RCC 7860 (cell line): ENCODE measurements at regions not wholly inside any gene's neighbourhood (a gene's known extent, or its start where the extent isn't known, plus 50 kb on each side); places are given as distances from the start of the nearest gene placed in this dataset.
"Not testable (repeated sequence)": the region's sequence is repeated elsewhere in the genome, so short reads cannot be mapped to it uniquely, and the experiment has no call there.

Experiments used
- DNase-seq: peaks from one replicate; pipeline ENCODE4 v3.0.0-alpha.2; 2015; ENCODE audit warnings: low spot score
- FAIRE-seq: peaks from 2 replicates; lab custom pipeline; 2012; peaks lifted over from hg19 to GRCh38; lab: Jason Lieb, UNC

GRCh38 chr5:13250464-13251291, 693.8 kb downstream of the DNAH5 start:
- FAIRE-seq (no peak), DNase-seq (peak; percentile 37)

- DNase-seq: no peak
- FAIRE-seq: no peak
Measured at GRCh38 chr5:13249854-13250253, 694.6 kb downstream of the DNAH5 start.

- DNase-seq: no peak
- no peak for FAIRE-seq
Measured at GRCh38 chr5:13248253-13248652, 696.2 kb downstream of the DNAH5 start.

- DNase-seq (no peak), FAIRE-seq (no peak)
Measured at GRCh38 chr5:13246053-13246452, 698.4 kb downstream of the DNAH5 start.

GRCh38 chr5:13244151-13244550, 700.3 kb downstream of the DNAH5 start:
- no peak for DNase-seq
- FAIRE-seq: no peak

GRCh38 chr5:13227513-13227912, 717.0 kb downstream of the DNAH5 start:
- FAIRE-seq (no peak), DNase-seq (no peak)

- no peak for DNase-seq
- FAIRE-seq: no peak
Measured at GRCh38 chr5:13218518-13218917, 726.0 kb downstream of the DNAH5 start.

GRCh38 chr5:13217636-13218035, 726.9 kb downstream of the DNAH5 start:
- FAIRE-seq (no peak), DNase-seq (no peak)

GRCh38 chr5:13215806-13216205, 728.7 kb downstream of the DNAH5 start:
- DNase-seq: no peak
- FAIRE-seq: no peak

GRCh38 chr5:13215370-13215769, 729.1 kb downstream of the DNAH5 start:
- DNase-seq (no peak), FAIRE-seq (no peak)

GRCh38 chr5:13214182-13214581, 730.3 kb downstream of the DNAH5 start:
- no peak for DNase-seq

GRCh38 chr5:13212886-13213285, 731.6 kb downstream of the DNAH5 start:
- no peak for DNase-seq
- no peak for FAIRE-seq

More at GRCh38 chr5:13214182-13214581, 730.3 kb downstream of the DNAH5 start:
- no peak for FAIRE-seq

- DNase-seq (no peak), FAIRE-seq (no peak)
Measured at GRCh38 chr5:13211064-13211463, 733.4 kb downstream of the DNAH5 start.

GRCh38 chr5:13207112-13207511, 737.4 kb downstream of the DNAH5 start:
- DNase-seq (no peak), FAIRE-seq (no peak)

GRCh38 chr5:13201022-13201421, 743.5 kb downstream of the DNAH5 start:
- no peak for DNase-seq
- FAIRE-seq: no peak

- not testable (repeated sequence) for DNase-seq, FAIRE-seq
Measured at GRCh38 chr5:13198226-13198625, 746.3 kb downstream of the DNAH5 start.

- FAIRE-seq (no peak), DNase-seq (no peak)
Measured at GRCh38 chr5:13189532-13189931, 755.0 kb downstream of the DNAH5 start.

GRCh38 chr5:13188371-13188770, 756.1 kb downstream of the DNAH5 start:
- FAIRE-seq: no peak
- DNase-seq: no peak

GRCh38 chr5:13187186-13187585, 757.3 kb downstream of the DNAH5 start:
- FAIRE-seq: no peak
- no peak for DNase-seq

- no peak for FAIRE-seq
- no peak for DNase-seq
Measured at GRCh38 chr5:13186177-13186576, 758.3 kb downstream of the DNAH5 start.

- FAIRE-seq: no peak
Measured at GRCh38 chr5:13179407-13180087, 764.9 kb downstream of the DNAH5 start.

GRCh38 chr5:13143630-13144029, 800.9 kb downstream of the DNAH5 start:
- FAIRE-seq (no peak), DNase-seq (no peak)

More at GRCh38 chr5:13179407-13180087, 764.9 kb downstream of the DNAH5 start:
- no peak for DNase-seq
